ENCODE measurements at regions not wholly inside any gene's neighbourhood (a gene's known extent, or its start where the extent isn't known, plus 50 kb on each side); places are given as distances from the start of the nearest gene placed in this dataset.

DNA sequence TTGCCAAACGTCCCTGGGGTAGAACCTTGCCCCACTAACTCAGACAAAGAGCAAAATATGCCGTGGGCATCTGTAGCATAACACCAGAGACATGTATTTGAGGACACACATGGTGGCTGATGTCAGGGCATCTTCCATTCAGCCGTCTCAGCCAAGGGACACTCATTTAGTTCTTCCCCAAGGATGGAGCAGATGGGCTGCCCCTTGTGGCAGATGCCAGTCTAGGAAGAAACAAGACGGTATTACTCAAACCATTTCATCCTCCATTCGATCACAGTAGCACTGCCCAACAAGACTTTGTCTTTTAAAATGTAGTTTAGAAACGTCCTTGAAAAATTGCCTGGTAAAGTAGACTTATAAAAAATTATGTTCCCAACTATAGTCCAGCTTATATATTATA lies 937.6 kb upstream of the EEF2KMT start:
- no peak for DNase-seq (ENCODE audit: low spot score)
- Histone ChIP-seq H3K4me1 (replicated peaks) (no peaks in the 10 kb centered on the region), H3K4me3 (no peak overlapping the region), H3K27me3 (replicated peaks; ENCODE audit: insufficient read depth) (no peaks in the 10 kb centered on the region), H3K9me3 (no peaks in the 10 kb centered on the region), H3K36me3 (no peaks in the 10 kb centered on the region), H3K27ac (no peak overlapping the region)
- intact Hi-C loops (cut with DNase I) = no loop called here
- 64% methylated on average over 6 of the region's 6 CpGs for WGBS
- TF ChIP-seq POLR2A (IDR thresholded peaks at IDR 0.05) (no peak), POLR2AphosphoS5 (IDR thresholded peaks at IDR 0.05) (no peak)
- TF ChIP-seq, protein P1, sequence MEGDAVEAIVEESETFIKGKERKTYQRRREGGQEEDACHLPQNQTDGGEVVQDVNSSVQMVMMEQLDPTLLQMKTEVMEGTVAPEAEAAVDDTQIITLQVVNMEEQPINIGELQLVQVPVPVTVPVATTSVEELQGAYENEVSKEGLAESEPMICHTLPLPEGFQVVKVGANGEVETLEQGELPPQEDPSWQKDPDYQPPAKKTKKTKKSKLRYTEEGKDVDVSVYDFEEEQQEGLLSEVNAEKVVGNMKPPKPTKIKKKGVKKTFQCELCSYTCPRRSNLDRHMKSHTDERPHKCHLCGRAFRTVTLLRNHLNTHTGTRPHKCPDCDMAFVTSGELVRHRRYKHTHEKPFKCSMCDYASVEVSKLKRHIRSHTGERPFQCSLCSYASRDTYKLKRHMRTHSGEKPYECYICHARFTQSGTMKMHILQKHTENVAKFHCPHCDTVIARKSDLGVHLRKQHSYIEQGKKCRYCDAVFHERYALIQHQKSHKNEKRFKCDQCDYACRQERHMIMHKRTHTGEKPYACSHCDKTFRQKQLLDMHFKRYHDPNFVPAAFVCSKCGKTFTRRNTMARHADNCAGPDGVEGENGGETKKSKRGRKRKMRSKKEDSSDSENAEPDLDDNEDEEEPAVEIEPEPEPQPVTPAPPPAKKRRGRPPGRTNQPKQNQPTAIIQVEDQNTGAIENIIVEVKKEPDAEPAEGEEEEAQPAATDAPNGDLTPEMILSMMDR (IDR thresholded peaks at IDR 0.05) = no peak

DNA sequence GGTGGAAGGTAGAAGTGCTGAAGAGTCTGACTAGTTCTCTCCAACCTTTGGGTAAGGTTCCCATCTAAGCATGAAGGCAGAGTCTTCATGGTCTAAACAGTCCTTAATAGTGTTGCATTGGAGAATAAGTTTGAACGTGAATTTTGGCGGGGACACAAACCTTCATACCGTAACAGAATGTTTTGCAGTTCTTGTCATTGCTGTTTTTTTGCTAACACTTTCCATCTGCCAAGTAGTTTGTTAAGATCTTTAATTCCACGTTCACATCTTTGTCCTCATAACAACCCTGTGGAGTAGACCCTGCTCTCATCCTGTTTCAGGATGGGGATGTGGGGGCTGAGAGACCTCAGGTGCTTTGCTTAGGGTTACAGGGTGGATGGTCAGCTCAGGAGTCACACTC lies 936.9 kb upstream of the EEF2KMT start:
- Histone ChIP-seq H3K9me3 (no peaks in the 10 kb centered on the region), H3K27ac (no peak overlapping the region), H3K36me3 (no peaks in the 10 kb centered on the region), H3K4me1 (replicated peaks) (no peaks in the 10 kb centered on the region), H3K27me3 (replicated peaks; ENCODE audit: insufficient read depth) (no peaks in the 10 kb centered on the region), H3K4me3 (no peak overlapping the region)
- DNase-seq (ENCODE audit: low spot score) = no peak
- WGBS = 66% methylated on average over 4 of the region's 4 CpGs
- intact Hi-C loops (cut with DNase I) = no loop called here
- TF ChIP-seq POLR2A (IDR thresholded peaks at IDR 0.05) = no peak
- no peak for TF ChIP-seq POLR2AphosphoS5 (IDR thresholded peaks at IDR 0.05)
- TF ChIP-seq, protein P1 (IDR thresholded peaks at IDR 0.05) = no peak

DNA sequence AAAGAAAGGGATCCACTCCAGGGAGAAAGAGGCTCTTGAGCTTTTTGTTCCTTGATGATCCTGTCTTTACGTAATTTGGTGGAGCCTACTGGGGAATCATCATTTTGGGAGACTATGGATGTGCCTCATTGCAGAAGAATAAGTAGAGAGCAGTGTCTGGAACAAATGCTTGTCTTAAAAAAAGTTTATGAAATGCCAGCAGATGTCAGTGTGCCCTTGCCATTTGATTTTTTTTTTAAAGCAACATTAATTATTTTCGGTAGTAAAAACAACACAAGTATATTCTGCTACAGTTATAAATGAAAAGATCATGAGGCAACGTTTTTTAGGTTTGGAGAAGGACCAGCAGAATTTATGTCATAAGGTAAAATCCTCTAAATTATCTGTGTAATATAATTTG lies 934.8 kb upstream of the EEF2KMT start:
- no peaks in the 10 kb centered on the region for H3K36me3 ChIP-seq
- 54% methylated on average over 3 of the region's 3 CpGs for WGBS
- intact Hi-C loops (cut with DNase I) = no loop called here
- no peaks in the 10 kb centered on the region for H3K9me3 ChIP-seq
- H3K27me3 ChIP-seq (replicated peaks; ENCODE audit: insufficient read depth) = no peaks in the 10 kb centered on the region
- no peak overlapping the region for H3K4me3 ChIP-seq
- no peaks in the 10 kb centered on the region for H3K4me1 ChIP-seq (replicated peaks)
- DNase-seq (ENCODE audit: low spot score) = no peak
- H3K27ac ChIP-seq = no peak overlapping the region
- TF ChIP-seq, protein P1 (IDR thresholded peaks at IDR 0.05) = peak in 1 of 4 experiments; percentile 21
- TF ChIP-seq POLR2A (IDR thresholded peaks at IDR 0.05) = no peak

DNA sequence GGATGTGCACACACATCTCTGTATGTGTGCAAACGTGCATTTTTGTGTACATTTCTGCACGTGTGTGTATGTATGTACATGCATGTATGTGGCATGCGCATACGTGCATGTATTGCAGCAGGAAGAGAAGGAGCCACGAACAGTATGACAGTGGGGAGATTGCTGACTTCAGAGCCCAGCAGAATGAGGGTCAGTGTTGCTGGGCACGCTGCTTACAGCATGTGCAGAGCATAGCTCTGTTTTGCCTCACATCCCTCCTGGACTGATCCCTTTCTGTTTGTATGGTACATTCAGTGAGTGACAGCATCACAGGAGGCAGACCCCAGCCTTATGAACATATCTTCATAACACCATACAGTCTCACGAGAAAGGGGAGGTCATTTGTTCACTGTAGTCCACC lies 934.0 kb upstream of the EEF2KMT start:
- H3K4me1 ChIP-seq (replicated peaks) = no peaks in the 10 kb centered on the region
- no peak overlapping the region for H3K27ac ChIP-seq
- no peaks in the 10 kb centered on the region for H3K27me3 ChIP-seq (replicated peaks; ENCODE audit: insufficient read depth)
- no peak overlapping the region for H3K4me3 ChIP-seq
- 53% methylated on average over 7 of the region's 7 CpGs for WGBS
- TF ChIP-seq POLR2AphosphoS5 (IDR thresholded peaks at IDR 0.05) = no peak
- no peak for TF ChIP-seq POLR2A (IDR thresholded peaks at IDR 0.05)
- TF ChIP-seq, protein P1 (IDR thresholded peaks at IDR 0.05) = no peak
- no peaks in the 10 kb centered on the region for H3K9me3 ChIP-seq
- H3K36me3 ChIP-seq = no peaks in the 10 kb centered on the region
- no peak for DNase-seq (ENCODE audit: low spot score)
- intact Hi-C loops (cut with DNase I) = no loop called here

DNA sequence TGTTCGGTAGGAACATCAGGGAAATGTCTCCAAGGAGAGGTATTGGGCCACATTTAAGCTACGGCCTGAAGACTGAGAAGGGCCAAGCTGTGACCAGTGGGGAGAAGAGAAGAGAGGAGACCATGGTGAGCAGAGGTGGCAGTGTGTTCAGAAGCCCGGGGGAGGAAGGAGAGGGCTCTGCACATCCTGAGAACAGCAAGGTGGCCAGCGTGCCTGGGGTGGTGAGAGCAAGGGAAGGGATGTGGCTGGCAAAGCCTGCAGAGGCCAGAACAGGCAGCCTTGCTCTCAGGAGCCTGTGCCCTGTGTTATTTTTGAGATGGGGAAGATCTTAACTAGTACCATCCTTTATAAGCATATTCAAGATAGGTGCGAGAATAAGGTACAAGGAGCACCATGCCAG lies 933.5 kb upstream of the EEF2KMT start:
- Histone ChIP-seq H3K27ac (no peak overlapping the region), H3K9me3 (no peaks in the 10 kb centered on the region), H3K4me1 (replicated peaks) (no peaks in the 10 kb centered on the region), H3K27me3 (replicated peaks; ENCODE audit: insufficient read depth) (no peaks in the 10 kb centered on the region), H3K4me3 (no peak overlapping the region), H3K36me3 (no peaks in the 10 kb centered on the region)
- TF ChIP-seq POLR2A (IDR thresholded peaks at IDR 0.05) (no peak), POLR2AphosphoS5 (IDR thresholded peaks at IDR 0.05) (no peak)
- TF ChIP-seq, protein P1 (IDR thresholded peaks at IDR 0.05) = no peak
- DNase-seq (ENCODE audit: low spot score) = no peak
- intact Hi-C loops (cut with DNase I) = no loop called here
- 76% methylated on average over 5 of the region's 5 CpGs for WGBS
